HG03175 (cell line): ENCODE measurements at regions not wholly inside any gene's neighbourhood (a gene's known extent, or its start where the extent isn't known, plus 50 kb on each side); places are given as distances from the start of the nearest gene placed in this dataset.
A peak's percentile ranks its signal among the peaks of the same experiment; 100 is the strongest.
"Not testable (repeated sequence)": the region's sequence is repeated elsewhere in the genome, so short reads cannot be mapped to it uniquely, and the experiment has no call there.

Experiments used
- ATAC-seq: cut with Tn5 transposase; IDR thresholded peaks from one replicate; pipeline ENCODE4 v1.9.1; 2021; ENCODE audit warnings: mild to moderate bottlenecking, moderate library complexity; ENCODE audit not compliant: unreplicated experiment

- ATAC-seq = no peak
These were observed 296.4 kb downstream of the ADAMTS20 start for GRCh38 chr12:43255522-43256111.

GRCh38 chr12:43252585-43252984 is 299.4 kb downstream of the ADAMTS20 start:
- ATAC-seq = no peak

GRCh38 chr12:43245947-43246346 is 306.1 kb downstream of the ADAMTS20 start:
- no peak for ATAC-seq

GRCh38 chr12:43241986-43242385 is 310.0 kb downstream of the ADAMTS20 start:
- no peak for ATAC-seq

GRCh38 chr12:43238281-43238680 is 313.7 kb downstream of the ADAMTS20 start:
- ATAC-seq = no peak

GRCh38 chr12:43237238-43237879 is 314.6 kb downstream of the ADAMTS20 start:
- ATAC-seq = no peak

- no peak for ATAC-seq
These were observed 316.3 kb downstream of the ADAMTS20 start for GRCh38 chr12:43235721-43236120.

GRCh38 chr12:43233861-43234260 is 318.1 kb downstream of the ADAMTS20 start:
- ATAC-seq = no peak

GRCh38 chr12:43226151-43226550 is 325.9 kb downstream of the ADAMTS20 start:
- ATAC-seq = no peak

GRCh38 chr12:43224190-43224805 is 327.7 kb downstream of the ADAMTS20 start:
- ATAC-seq = not testable (repeated sequence)

- ATAC-seq = no peak
These were observed 329.2 kb downstream of the ADAMTS20 start for GRCh38 chr12:43222796-43223195.

- ATAC-seq = no peak
These were observed 330.8 kb downstream of the ADAMTS20 start for GRCh38 chr12:43221216-43221615.

- no peak for ATAC-seq
These were observed 335.5 kb downstream of the ADAMTS20 start for GRCh38 chr12:43216490-43216889.

- ATAC-seq = no peak
These were observed 337.8 kb downstream of the ADAMTS20 start for GRCh38 chr12:43214166-43214565.

GRCh38 chr12:43213608-43214007 is 338.4 kb downstream of the ADAMTS20 start:
- ATAC-seq = no peak

GRCh38 chr12:43210485-43211192 is 341.4 kb downstream of the ADAMTS20 start:
- peak; percentile 78 for ATAC-seq

- no peak for ATAC-seq
These were observed 343.4 kb downstream of the ADAMTS20 start for GRCh38 chr12:43208627-43209026.

GRCh38 chr12:43208221-43208620 is 343.8 kb downstream of the ADAMTS20 start:
- ATAC-seq = no peak

- ATAC-seq = no peak
These were observed 345.6 kb downstream of the ADAMTS20 start for GRCh38 chr12:43206396-43206795.

GRCh38 chr12:43198608-43199007 is 353.4 kb downstream of the ADAMTS20 start:
- ATAC-seq = no peak

- no peak for ATAC-seq
These were observed 355.6 kb downstream of the ADAMTS20 start for GRCh38 chr12:43196268-43196907.
